Loucy (cell line): ENCODE measurements at regions not wholly inside any gene's neighbourhood (a gene's known extent, or its start where the extent isn't known, plus 50 kb on each side); places are given as distances from the start of the nearest gene placed in this dataset.

Experiments
- H2AFZ ChIP-seq: fragments of 200-600 bp; sonication (generic); 2 replicates; pipeline ENCODE4 v1.6.0; 2016; ENCODE audit warnings: antibody characterized with exemption, mild to moderate bottlenecking, low read length, moderate library complexity
- H3F3A ChIP-seq: fragments of 200-600 bp; 2 replicates; pipeline ENCODE4 v1.6.0; 2016; ENCODE audit warnings: antibody characterized with exemption, low read depth, mild to moderate bottlenecking
- H3K27me3 ChIP-seq: fragments of 200-600 bp; sonication (generic); 2 replicates; pipeline ENCODE4 v1.6.1; 2014; ENCODE audit warnings: low read length, mild to moderate bottlenecking; ENCODE audit not compliant: insufficient read depth, poor library complexity, severe bottlenecking
- H3K36me3 ChIP-seq: fragments of 200-600 bp; sonication (generic); 2 replicates; pipeline ENCODE4 v1.6.1; 2016; ENCODE audit warnings: low read length; ENCODE audit not compliant: insufficient read depth
- H3K4me1 ChIP-seq: fragments of 200-600 bp; sonication (generic); 2 replicates; pipeline ENCODE4 v1.5.1; 2014; ENCODE audit warnings: low read length, mild to moderate bottlenecking; ENCODE audit not compliant: insufficient read depth, poor library complexity, severe bottlenecking
- H3K4me2 ChIP-seq: fragments of 200-600 bp; sonication (generic); 2 replicates; pipeline ENCODE4 v1.6.0; 2014; ENCODE audit warnings: antibody characterized with exemption, low read length, low read depth, mild to moderate bottlenecking; ENCODE audit not compliant: poor library complexity, severe bottlenecking
- H3K4me3 ChIP-seq: fragments of 200-600 bp; sonication (generic); 2 replicates; pipeline ENCODE4 v1.5.1; 2014; ENCODE audit warnings: low read length, mild to moderate bottlenecking, mixed read lengths; ENCODE audit not compliant: poor library complexity, severe bottlenecking
- H3K79me2 ChIP-seq: fragments of 200-600 bp; sonication (generic); 2 replicates; pipeline ENCODE4 v1.6.1; 2014; ENCODE audit warnings: low read length; ENCODE audit not compliant: insufficient read depth
- H3K9ac ChIP-seq: fragments of 200-600 bp; sonication (generic); 2 replicates; pipeline ENCODE4 v1.6.0; 2014; ENCODE audit warnings: mild to moderate bottlenecking, low read depth, low read length, moderate library complexity; ENCODE audit not compliant: poor library complexity, severe bottlenecking
- H3K9me2 ChIP-seq: fragments of 200-600 bp; sonication (generic); replicated peaks from 2 replicates; pipeline ENCODE4 v1.6.1; 2016; ENCODE audit warnings: low read depth, low read length, mixed read lengths
- H3K9me3 ChIP-seq: fragments of 200-600 bp; sonication (generic); 2 replicates; pipeline ENCODE4 v1.6.1; 2014; ENCODE audit warnings: mild to moderate bottlenecking, antibody characterized with exemption, low read length, low read depth; ENCODE audit not compliant: insufficient read depth
- H4K20me1 ChIP-seq: fragments of 200-600 bp; sonication (generic); 2 replicates; pipeline ENCODE4 v1.6.0; 2014; ENCODE audit warnings: antibody characterized with exemption, low read length, mild to moderate bottlenecking; ENCODE audit not compliant: insufficient read depth, poor library complexity, severe bottlenecking
- EZH2phosphoT487 ChIP-seq: fragments of 200-600 bp; IDR thresholded peaks from 2 replicates; pipeline ENCODE4 v1.6.1; 2018; ENCODE audit warnings: antibody characterized with exemption, mild to moderate bottlenecking, moderate library complexity, borderline replicate concordance
- TF ChIP-seq, protein P1 (sequence below): fragments of 200-600 bp; sonication (generic); conservative IDR thresholded peaks from 2 replicates; pipeline ENCODE4 v1.5.1; 2014; ENCODE audit warnings: mild to moderate bottlenecking, antibody characterized with exemption, low read length

GRCh38 chr11:93274851-93275250, 55.7 kb upstream of the DEUP1 start:
- Histone ChIP-seq H4K20me1 (no peaks in the 10 kb centered on the region), H3K9ac (no peak overlapping the region)

DNA sequence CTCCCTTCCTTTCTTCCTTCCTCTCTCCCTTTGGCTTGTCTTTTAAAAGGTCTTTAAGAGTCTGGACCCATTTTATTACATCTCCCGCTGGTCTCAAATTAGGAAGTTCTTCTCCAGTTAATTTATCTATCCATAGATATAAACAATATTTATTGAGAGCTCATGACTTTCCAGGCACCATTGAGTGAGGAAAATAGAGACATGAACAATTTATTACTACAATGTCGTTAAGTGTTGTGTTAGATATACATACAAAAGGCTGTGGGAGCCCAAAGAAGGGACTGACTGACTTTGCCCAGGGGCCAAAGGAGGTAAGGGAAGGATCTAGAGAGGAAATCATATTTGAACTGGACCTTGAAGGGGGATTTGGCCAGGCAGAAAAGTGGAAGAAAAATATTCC, 51.6 kb upstream of the DEUP1 start:
- H3K36me3 ChIP-seq = no peaks in the 10 kb centered on the region

More at GRCh38 chr11:93274851-93275250, 55.7 kb upstream of the DEUP1 start:
- Histone ChIP-seq H3F3A (no peaks in the 10 kb centered on the region), H3K36me3 (no peaks in the 10 kb centered on the region), H3K9me2 (no peaks in the 10 kb centered on the region), H3K4me3 (no peak overlapping the region), H3K4me2 (no peak overlapping the region), H3K9me3 (no peaks in the 10 kb centered on the region), H3K79me2 (no peaks in the 10 kb centered on the region), H2AFZ (no peak overlapping the region), H3K27me3 (no peaks in the 10 kb centered on the region), H3K4me1 (no peaks in the 10 kb centered on the region)
- TF ChIP-seq EZH2phosphoT487 = no peak
- TF ChIP-seq, protein P1, sequence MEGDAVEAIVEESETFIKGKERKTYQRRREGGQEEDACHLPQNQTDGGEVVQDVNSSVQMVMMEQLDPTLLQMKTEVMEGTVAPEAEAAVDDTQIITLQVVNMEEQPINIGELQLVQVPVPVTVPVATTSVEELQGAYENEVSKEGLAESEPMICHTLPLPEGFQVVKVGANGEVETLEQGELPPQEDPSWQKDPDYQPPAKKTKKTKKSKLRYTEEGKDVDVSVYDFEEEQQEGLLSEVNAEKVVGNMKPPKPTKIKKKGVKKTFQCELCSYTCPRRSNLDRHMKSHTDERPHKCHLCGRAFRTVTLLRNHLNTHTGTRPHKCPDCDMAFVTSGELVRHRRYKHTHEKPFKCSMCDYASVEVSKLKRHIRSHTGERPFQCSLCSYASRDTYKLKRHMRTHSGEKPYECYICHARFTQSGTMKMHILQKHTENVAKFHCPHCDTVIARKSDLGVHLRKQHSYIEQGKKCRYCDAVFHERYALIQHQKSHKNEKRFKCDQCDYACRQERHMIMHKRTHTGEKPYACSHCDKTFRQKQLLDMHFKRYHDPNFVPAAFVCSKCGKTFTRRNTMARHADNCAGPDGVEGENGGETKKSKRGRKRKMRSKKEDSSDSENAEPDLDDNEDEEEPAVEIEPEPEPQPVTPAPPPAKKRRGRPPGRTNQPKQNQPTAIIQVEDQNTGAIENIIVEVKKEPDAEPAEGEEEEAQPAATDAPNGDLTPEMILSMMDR = no peak

DNA sequence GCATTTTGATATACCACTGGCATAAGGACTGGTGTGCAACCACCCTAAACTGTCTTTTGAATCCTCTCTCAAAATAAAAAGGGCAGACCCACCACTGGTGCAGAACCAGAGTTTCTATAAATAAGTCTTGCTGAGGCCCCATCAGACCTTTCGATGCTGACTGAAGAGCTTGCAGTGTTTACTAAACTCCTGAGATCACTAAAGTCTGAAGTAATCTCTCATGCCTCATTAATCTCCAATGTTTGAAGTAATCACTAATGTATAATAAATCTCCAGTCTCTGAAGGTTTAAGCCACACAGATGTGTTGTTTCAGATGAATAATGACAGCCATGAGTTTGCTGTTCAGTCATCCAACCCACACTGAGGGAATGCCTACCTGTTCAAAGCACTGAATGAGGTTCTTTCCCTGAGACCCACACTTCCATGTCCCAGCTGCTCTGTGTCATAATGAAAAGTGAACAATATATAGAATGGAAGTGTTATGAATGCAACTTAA, 50.6 kb upstream of the DEUP1 start:
- no peak overlapping the region for H3K4me2 ChIP-seq
- no peaks in the 10 kb centered on the region for H3K27me3 ChIP-seq
- H3F3A ChIP-seq = no peaks in the 10 kb centered on the region
- no peaks in the 10 kb centered on the region for H3K4me1 ChIP-seq
- no peak overlapping the region for H3K4me3 ChIP-seq
- H3K9me2 ChIP-seq = no peaks in the 10 kb centered on the region
- no peaks in the 10 kb centered on the region for H3K79me2 ChIP-seq
- no peak overlapping the region for H2AFZ ChIP-seq
- no peaks in the 10 kb centered on the region for H3K9me3 ChIP-seq
- TF ChIP-seq, protein P1 = no peak
- no peak for TF ChIP-seq EZH2phosphoT487
- no peak overlapping the region for H3K9ac ChIP-seq
- H4K20me1 ChIP-seq = no peaks in the 10 kb centered on the region
- no peaks in the 10 kb centered on the region for H3K36me3 ChIP-seq

More for the DNA sequence above, 51.6 kb upstream of the DEUP1 start:
- Histone ChIP-seq H3K9me3 (no peaks in the 10 kb centered on the region), H3K4me2 (no peak overlapping the region), H3K79me2 (no peaks in the 10 kb centered on the region), H2AFZ (no peak overlapping the region), H3K4me1 (no peaks in the 10 kb centered on the region), H3K9me2 (no peaks in the 10 kb centered on the region), H3K27me3 (no peaks in the 10 kb centered on the region), H4K20me1 (no peaks in the 10 kb centered on the region), H3K9ac (no peak overlapping the region), H3K4me3 (no peak overlapping the region), H3F3A (no peaks in the 10 kb centered on the region)
- TF ChIP-seq, protein P1 = no peak
- no peak for TF ChIP-seq EZH2phosphoT487
